ENCODE measurements at regions not wholly inside any gene's neighbourhood (a gene's known extent, or its start where the extent isn't known, plus 50 kb on each side); places are given as distances from the start of the nearest gene placed in this dataset.

DNA sequence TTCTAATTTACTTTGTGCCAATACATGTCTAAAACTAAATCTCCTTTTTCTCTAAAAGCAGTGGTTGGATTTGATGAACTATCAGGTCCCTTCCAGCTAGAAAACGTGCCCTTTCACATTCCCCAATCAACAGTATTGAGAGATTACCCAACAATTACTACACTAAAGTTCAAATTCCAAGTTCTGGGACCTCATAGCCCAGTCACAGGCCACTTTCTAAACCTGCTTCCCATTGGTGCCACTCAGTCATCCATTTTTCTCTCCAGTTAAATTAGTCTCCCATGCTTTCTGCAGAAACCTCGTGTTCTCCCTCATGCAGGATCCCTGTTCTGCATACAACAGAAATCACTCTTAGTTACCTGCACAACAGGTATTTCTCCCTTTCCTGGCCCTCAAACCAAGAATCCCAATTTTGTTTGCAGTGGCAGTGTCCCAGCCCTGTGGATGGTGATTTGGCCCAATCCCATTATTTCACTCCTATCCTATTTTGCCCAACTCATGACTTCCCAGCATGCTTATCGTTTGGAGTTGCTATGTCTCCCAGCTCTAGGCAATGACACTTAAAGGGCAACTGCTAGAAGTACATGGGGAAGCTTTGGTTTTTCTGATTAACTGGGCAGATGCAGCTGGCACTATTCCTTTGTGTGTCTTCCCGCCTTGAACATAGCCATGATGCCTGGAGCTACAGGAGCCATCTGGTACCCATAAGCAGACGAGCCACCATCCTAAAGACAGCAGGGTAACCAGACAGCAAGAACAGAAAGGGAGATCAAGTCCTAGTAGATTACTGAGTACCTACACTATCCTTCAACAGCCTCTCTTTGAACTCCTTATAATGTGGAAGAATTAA, 224.2 kb downstream of the MINAR1 start:
- no peak for DNase-seq
- Mint-ChIP-seq H3K27me3 (peaks cover 22 to 40% (median 23%) of the 10 kb centered on the region in 5 donors), H3K4me3 (no peak overlapping the region), H3K27ac (no peak overlapping the region), H3K4me1 (no peaks in the 10 kb centered on the region), H3K9me3 (peaks cover 0 to 7% (median 0%) of the 10 kb centered on the region in 9 donors), H3K36me3 (peaks cover 0 to 4% (median 0%) of the 10 kb centered on the region in 3 donors)
- POLR2A ChIA-PET = no interaction called here
- no peak for ATAC-seq

DNA sequence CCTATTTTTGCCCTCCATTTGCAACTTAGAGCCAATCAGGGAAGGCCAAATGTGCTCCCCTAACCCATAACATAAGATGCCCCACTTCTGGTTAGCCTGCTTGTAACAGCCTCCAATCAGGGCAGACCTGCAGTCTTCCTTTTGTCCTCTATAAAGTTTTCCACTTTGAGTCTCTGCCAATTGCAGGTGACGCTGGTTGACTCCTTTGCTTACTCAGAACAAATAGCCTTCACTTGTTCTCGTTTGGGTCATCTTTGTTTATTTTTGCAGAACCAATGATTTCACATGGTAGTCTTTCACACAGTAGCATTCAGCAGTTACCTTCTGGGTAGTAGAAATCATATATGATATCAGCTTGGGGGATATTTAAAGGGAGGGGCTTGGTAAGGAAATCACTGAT, 225.6 kb downstream of the MINAR1 start:
- DNase-seq (no peak), ATAC-seq (no peak)
- H3K9me3 Mint-ChIP-seq = peaks cover 0 to 4% (median 0%) of the 10 kb centered on the region in 9 donors
- peaks cover 25 to 49% (median 29%) of the 10 kb centered on the region in 5 donors for H3K27me3 Mint-ChIP-seq
- H3K36me3 Mint-ChIP-seq = peaks cover 0 to 4% (median 0%) of the 10 kb centered on the region in 3 donors
- no peak overlapping the region for H3K4me3 Mint-ChIP-seq
- H3K27ac Mint-ChIP-seq = no peak overlapping the region
- POLR2A ChIA-PET = no interaction called here
- no peaks in the 10 kb centered on the region for H3K4me1 Mint-ChIP-seq

DNA sequence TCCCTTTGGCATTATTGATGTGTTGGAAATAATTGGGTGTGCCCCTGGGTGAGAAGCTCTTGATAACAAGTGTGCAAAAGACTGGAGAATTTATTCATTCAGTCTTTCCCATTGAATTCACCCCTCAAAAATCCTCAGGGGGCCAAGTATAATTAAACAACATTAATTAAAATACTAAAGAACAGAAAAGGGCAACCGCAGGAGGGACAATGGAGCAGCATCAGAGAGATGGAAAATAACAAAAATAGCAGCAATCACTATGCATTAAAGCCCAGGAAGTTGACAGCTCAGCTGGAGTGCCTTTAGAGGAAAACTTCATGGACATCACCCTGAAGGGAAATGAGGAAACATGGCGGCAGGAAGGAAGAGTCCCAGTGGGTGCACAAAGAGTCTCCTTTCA, 227.6 kb downstream of the MINAR1 start:
- Mint-ChIP-seq H3K4me3 (no peak overlapping the region), H3K36me3 (peaks cover 0 to 4% (median 0%) of the 10 kb centered on the region in 3 donors), H3K4me1 (no peaks in the 10 kb centered on the region), H3K27me3 (peaks cover 20 to 62% (median 28%) of the 10 kb centered on the region in 5 donors), H3K9me3 (peaks cover 0 to 2% (median 0%) of the 10 kb centered on the region in 9 donors), H3K27ac (no peak overlapping the region)
- POLR2A ChIA-PET = no interaction called here
- ATAC-seq (no peak), DNase-seq (no peak)

DNA sequence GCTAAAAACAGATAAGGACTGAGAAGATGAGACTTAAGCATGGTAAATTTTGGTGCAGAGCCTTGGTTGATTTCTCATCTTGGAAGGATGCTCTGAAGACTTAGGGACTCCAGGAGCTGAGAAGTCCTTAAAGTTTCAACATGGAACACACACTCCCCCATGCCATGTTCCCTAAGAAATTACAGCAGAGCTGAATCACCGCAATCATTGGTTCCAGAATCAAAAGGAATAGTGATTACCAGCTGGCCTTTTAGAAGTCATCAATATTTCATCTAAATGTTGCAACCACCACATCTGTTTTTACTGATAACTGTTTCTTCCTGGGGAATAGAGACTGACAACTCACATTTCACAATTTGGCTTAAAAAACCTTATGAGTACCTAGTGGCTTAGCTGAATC, 229.3 kb downstream of the MINAR1 start:
- H3K4me3 Mint-ChIP-seq = no peak overlapping the region
- no peaks in the 10 kb centered on the region for H3K36me3 Mint-ChIP-seq
- H3K4me1 Mint-ChIP-seq = no peaks in the 10 kb centered on the region
- H3K9me3 Mint-ChIP-seq = peaks cover 0 to 2% (median 0%) of the 10 kb centered on the region in 9 donors
- POLR2A ChIA-PET = no interaction called here
- DNase-seq (no peak), ATAC-seq (no peak)
- H3K27me3 Mint-ChIP-seq = peaks cover 9 to 51% (median 18%) of the 10 kb centered on the region in 5 donors
- no peak overlapping the region for H3K27ac Mint-ChIP-seq

DNA sequence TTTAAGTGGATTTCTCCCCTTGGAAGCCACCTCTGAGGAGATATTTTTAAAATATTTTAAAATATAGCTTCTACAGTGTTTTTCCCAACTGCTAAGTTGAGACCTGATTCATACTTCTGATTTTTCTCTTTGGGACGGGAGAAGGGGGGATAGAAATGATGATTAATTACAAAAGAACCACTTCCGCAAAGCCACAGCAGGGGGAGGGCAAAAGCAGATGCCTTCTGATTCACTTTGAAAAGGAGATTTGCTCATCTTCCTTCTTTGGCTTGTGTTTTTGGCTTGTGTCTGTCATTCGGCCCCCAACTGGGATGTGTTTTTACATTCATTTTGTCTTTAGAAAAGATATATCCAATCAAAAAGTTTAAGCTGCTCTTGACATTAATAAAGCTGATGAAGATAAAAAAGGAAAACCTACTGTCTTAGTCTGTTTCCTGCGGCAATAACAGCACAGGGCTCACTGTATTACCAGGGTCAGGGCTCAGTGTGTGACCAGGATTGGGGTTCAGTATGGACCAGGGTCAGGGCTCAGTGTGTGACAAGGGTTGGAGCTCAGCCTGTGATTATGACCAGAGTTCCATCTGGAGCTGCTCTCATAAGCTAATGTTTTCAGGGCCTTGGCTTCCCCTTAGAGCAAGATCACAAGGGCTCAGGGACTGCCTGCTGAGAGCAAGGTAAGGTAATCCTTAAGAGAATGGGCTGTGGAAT, 223.2 kb downstream of the MTHFS start:
- no peak for DNase-seq
- no peak overlapping the region for H3K4me3 Mint-ChIP-seq
- H3K9me3 Mint-ChIP-seq = peaks cover 0 to 4% (median 0%) of the 10 kb centered on the region in 9 donors

DNA sequence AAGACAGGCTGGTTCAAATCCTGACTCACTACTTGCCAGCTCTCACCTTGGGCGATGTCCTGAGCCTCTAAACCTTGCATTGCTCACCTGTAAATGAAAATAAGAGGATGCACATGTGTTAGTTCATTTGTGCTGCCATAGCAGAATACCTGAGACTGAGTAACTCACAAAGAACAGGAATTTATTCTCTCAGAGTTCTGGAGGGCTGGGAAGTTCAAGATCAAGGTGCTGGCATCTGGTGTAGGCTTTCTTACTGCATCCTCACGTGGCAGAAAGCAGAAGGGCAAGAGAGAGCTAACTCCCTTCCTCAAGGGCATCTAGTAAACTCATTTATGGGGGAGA, 222.7 kb downstream of the MTHFS start:
- no peak overlapping the region for H3K27ac Mint-ChIP-seq
- H3K4me3 Mint-ChIP-seq = no peak overlapping the region
- DNase-seq (no peak), ATAC-seq (no peak)
- no peaks in the 10 kb centered on the region for H3K4me1 Mint-ChIP-seq
- peaks cover 24 to 43% (median 29%) of the 10 kb centered on the region in 5 donors for H3K27me3 Mint-ChIP-seq
- H3K9me3 Mint-ChIP-seq = peaks cover 0 to 4% (median 0%) of the 10 kb centered on the region in 9 donors
- POLR2A ChIA-PET = no interaction called here
- no peaks in the 10 kb centered on the region for H3K36me3 Mint-ChIP-seq

More for the DNA sequence above, 223.2 kb downstream of the MTHFS start:
- Mint-ChIP-seq H3K27me3 (peaks cover 24 to 43% (median 29%) of the 10 kb centered on the region in 5 donors), H3K36me3 (no peaks in the 10 kb centered on the region), H3K4me1 (no peaks in the 10 kb centered on the region), H3K27ac (no peak overlapping the region)
- no peak for ATAC-seq
- POLR2A ChIA-PET = no interaction called here

DNA sequence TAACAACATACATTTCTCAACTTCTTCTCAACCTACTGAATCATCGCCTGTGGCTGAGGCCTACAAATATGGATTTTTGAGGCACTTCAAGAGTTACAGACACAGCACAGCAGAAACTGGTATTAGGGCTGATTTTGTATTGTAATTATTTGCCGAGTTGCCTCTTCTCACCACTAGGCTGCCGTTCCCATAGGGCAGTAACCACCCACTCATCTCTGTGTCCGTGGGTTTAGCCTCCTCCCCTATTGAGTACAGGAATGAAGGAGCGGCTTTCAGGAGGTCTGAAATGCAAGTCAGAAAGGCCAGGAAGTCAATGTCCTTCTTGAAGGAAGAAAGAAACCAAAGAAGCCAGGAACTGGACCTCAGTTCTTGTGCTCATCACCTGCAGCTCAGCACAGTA, 220.8 kb downstream of the MTHFS start:
- no peak overlapping the region for H3K27ac Mint-ChIP-seq
- no peaks in the 10 kb centered on the region for H3K4me1 Mint-ChIP-seq
- no peak overlapping the region for H3K4me3 Mint-ChIP-seq
- DNase-seq (no peak), ATAC-seq (no peak)
- H3K36me3 Mint-ChIP-seq = no peaks in the 10 kb centered on the region
- H3K9me3 Mint-ChIP-seq = no peaks in the 10 kb centered on the region
- POLR2A ChIA-PET = no interaction called here
- peaks cover 21 to 43% (median 36%) of the 10 kb centered on the region in 5 donors for H3K27me3 Mint-ChIP-seq

DNA sequence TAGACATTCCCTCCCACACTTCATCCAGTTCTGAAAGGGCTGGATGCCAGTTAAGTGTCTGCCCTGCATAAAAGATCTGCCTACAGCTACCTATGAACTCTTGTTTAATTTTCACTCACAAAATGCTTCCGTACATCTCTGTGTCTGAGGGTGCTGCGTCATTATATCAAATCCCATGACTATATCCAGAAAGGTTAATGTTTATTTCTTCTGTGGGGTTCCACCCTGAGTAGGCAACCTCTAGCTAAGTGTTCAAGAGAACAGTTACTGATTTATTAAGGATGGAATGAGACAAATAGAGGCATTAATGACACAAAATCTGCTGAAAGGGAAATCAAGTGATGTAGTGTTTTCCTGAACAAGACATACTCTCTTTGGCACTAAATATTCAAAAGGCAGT, 220.2 kb downstream of the MTHFS start:
- DNase-seq (no peak), ATAC-seq (no peak)
- POLR2A ChIA-PET = no interaction called here
- H3K27me3 Mint-ChIP-seq = peaks cover 20 to 50% (median 34%) of the 10 kb centered on the region in 5 donors
- H3K4me1 Mint-ChIP-seq = no peaks in the 10 kb centered on the region
- no peaks in the 10 kb centered on the region for H3K36me3 Mint-ChIP-seq
- H3K27ac Mint-ChIP-seq = no peak overlapping the region
- no peaks in the 10 kb centered on the region for H3K9me3 Mint-ChIP-seq
- no peak overlapping the region for H3K4me3 Mint-ChIP-seq

DNA sequence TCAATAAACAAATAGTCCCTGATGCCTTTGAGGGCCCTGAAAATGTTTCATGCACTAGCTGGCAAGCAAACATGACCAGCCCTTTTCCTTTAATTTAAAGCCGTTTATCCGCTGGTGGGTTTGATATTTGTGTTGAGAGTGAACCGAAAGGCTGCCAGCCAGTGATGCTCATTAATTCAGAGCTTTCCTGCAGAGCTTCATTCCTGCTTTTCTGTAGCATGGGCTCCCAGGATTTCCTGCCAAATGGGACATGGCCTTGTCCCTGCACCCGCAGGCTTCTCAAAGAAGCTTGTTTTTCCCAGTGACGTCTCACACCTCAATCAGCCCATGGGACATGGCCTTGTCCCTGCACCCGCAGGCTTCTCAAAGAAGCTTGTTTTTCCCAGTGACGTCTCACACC, 219.6 kb downstream of the MTHFS start:
- H3K4me1 Mint-ChIP-seq = no peaks in the 10 kb centered on the region

DNA sequence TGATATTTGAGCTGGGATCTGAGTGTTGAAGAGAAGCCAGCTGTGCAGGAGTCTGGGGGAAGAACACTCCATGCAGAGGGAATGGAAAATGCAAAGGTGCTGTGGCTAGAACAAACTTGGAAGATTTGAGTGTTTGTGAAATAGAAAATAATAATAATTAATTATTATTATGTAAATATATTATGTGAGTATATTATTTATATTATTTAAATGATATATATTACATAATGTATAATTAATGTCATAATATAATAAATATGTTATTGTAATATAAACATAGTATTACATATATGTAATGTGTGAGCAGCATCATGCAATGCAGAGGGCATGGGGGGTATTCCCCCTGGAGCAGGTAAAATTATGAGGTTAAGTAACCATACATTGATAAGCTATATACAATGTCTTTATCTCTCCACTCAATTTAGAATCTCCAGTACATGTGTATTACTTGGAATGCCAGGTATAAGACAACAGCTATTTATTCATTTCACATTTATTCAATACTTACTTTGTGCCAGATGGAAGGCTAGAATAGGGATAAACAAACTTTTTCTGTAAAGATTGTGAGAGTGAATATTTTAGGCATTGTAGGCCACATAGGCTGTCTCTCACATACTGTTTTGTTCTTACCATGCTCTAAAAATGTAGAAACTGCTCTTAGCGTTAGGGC, 218.6 kb downstream of the MTHFS start:
- peaks cover 22 to 61% (median 43%) of the 10 kb centered on the region in 5 donors for H3K27me3 Mint-ChIP-seq
- H3K27ac Mint-ChIP-seq = no peak overlapping the region
- POLR2A ChIA-PET = no interaction called here
- no peak for ATAC-seq
- H3K36me3 Mint-ChIP-seq = no peaks in the 10 kb centered on the region
- no peak for DNase-seq
- H3K4me3 Mint-ChIP-seq = no peak overlapping the region
- no peaks in the 10 kb centered on the region for H3K4me1 Mint-ChIP-seq
- no peaks in the 10 kb centered on the region for H3K9me3 Mint-ChIP-seq

More for the DNA sequence above, 219.6 kb downstream of the MTHFS start:
- DNase-seq (no peak), ATAC-seq (no peak)
- H3K27ac Mint-ChIP-seq = no peak overlapping the region
- no peak overlapping the region for H3K4me3 Mint-ChIP-seq
- H3K27me3 Mint-ChIP-seq = peaks cover 20 to 56% (median 40%) of the 10 kb centered on the region in 5 donors
- POLR2A ChIA-PET = no interaction called here
- H3K36me3 Mint-ChIP-seq = no peaks in the 10 kb centered on the region
- H3K9me3 Mint-ChIP-seq = no peaks in the 10 kb centered on the region

DNA sequence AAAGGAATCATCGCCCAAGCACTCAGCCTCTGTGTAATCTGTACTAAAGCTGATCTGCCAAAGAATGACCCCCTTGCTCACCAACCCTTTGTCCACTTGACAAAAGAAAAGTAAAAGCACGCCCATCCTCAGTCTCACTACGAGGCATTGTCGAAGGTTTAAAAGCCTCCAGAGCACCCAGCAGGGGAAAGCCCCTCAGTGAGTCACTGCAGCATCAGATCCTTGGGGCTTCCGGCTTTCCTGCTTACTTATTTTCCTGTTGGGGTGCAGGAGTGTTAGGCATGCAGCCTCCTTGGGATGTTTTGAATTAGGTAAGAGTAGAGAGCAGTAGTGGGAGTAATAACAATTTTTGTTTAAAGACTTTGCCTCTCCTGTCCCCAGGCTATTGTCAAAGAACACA, 216.1 kb downstream of the MTHFS start:
- Mint-ChIP-seq H3K9me3 (no peaks in the 10 kb centered on the region), H3K27me3 (peaks cover 10 to 49% (median 29%) of the 10 kb centered on the region in 5 donors), H3K27ac (no peak overlapping the region), H3K4me3 (no peak overlapping the region), H3K36me3 (no peaks in the 10 kb centered on the region), H3K4me1 (no peaks in the 10 kb centered on the region)
- POLR2A ChIA-PET = no interaction called here
- ATAC-seq = no peak
- no peak for DNase-seq

DNA sequence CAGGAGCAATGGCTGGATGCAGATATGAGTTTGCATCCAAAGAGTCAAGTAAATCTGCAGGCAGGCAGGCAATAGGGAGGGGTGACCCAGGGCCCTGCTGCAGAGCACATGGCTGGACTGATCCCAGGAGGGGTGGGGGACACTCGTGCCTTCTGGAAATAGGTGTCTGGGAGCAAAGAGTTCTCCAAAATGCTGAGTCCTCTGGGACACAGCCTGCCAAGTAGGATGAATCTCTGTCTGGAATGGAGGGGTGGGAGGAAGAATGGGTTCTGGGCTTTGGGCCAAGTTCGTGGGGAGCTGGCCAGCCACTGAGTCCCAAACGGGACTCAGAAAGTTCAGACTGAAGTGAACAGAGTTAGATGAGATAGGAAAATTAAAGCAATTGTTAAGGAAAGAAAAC, 214.5 kb downstream of the MTHFS start:
- Mint-ChIP-seq H3K9me3 (no peaks in the 10 kb centered on the region), H3K4me3 (no peak overlapping the region), H3K36me3 (peaks cover 0 to 5% (median 0%) of the 10 kb centered on the region in 3 donors), H3K4me1 (no peaks in the 10 kb centered on the region), H3K27me3 (peaks cover 15 to 54% (median 29%) of the 10 kb centered on the region in 5 donors), H3K27ac (no peak overlapping the region)
- DNase-seq (no peak), ATAC-seq (no peak)
- POLR2A ChIA-PET = no interaction called here

DNA sequence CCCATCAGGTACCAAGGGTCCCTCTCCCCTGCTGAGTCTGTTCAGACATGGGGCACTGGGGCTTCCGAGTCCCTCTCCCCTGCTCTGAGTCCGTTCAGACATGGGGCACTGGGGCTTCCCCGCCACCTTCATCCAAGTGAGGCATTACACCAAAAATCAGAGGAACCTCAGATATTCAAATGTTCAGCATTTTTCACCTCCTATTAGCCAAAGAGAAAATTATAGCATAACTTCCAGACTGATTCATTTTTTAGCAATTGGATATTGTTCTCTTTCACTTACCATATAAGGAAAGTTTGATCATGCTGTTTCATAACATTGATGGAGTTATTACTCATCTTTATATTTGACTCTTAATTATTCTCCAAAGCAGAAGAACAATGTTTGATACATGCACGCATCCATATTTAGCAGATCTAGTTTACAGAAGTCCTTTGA, 213.9 kb downstream of the MTHFS start:
- DNase-seq (no peak), ATAC-seq (no peak)
- no peaks in the 10 kb centered on the region for H3K4me1 Mint-ChIP-seq
- H3K4me3 Mint-ChIP-seq = no peak overlapping the region
- H3K27ac Mint-ChIP-seq = no peak overlapping the region
- no peaks in the 10 kb centered on the region for H3K9me3 Mint-ChIP-seq
- H3K36me3 Mint-ChIP-seq = peaks cover 0 to 5% (median 0%) of the 10 kb centered on the region in 3 donors
- POLR2A ChIA-PET = no interaction called here
- H3K27me3 Mint-ChIP-seq = peaks cover 14 to 50% (median 28%) of the 10 kb centered on the region in 5 donors

Data from naive thymus-derived CD8-positive, alpha-beta T cell (primary cell).